Epidermal melanocyte (primary cell): ENCODE measurements at regions not wholly inside any gene's neighbourhood (a gene's known extent, or its start where the extent isn't known, plus 50 kb on each side); places are given as distances from the start of the nearest gene placed in this dataset.
"Not testable (repeated sequence)": the region's sequence is repeated elsewhere in the genome, so short reads cannot be mapped to it uniquely, and the experiment has no call there.

Experiments used
- DNase-seq: peaks from one replicate; pipeline ENCODE4 v3.0.0; 2011; ENCODE audit warnings: low spot score; ENCODE audit not compliant: insufficient read length

- no peak for DNase-seq
Observed at GRCh38 chr1:222946436-222946835, 131.6 kb downstream of the DISP1 start.

- no peak for DNase-seq
Observed at GRCh38 chr1:222948079-222948478, 133.2 kb downstream of the DISP1 start.

- no peak for DNase-seq
Observed at GRCh38 chr1:222950892-222951291, 136.1 kb downstream of the DISP1 start.

GRCh38 chr1:222953585-222953984 lies 138.7 kb downstream of the DISP1 start:
- no peak for DNase-seq

- no peak for DNase-seq
Observed at GRCh38 chr1:222955964-222956363, 141.1 kb downstream of the DISP1 start.

- DNase-seq, result no peak
Observed at GRCh38 chr1:222956601-222957000, 141.8 kb downstream of the DISP1 start.

GRCh38 chr1:222967466-222968240 lies 152.8 kb downstream of the DISP1 start:
- DNase-seq, result no peak

- DNase-seq, result no peak
Observed at GRCh38 chr1:222970040-222970439, 155.2 kb downstream of the DISP1 start.

GRCh38 chr1:222970711-222971110 lies 155.9 kb downstream of the DISP1 start:
- no peak for DNase-seq

GRCh38 chr1:222971146-222971545 lies 156.3 kb downstream of the DISP1 start:
- DNase-seq, result no peak

- DNase-seq, result no peak
Observed at GRCh38 chr1:222973561-222973960, 158.7 kb downstream of the DISP1 start.

GRCh38 chr1:222974496-222974895 lies 159.7 kb downstream of the DISP1 start:
- no peak for DNase-seq

GRCh38 chr1:222975472-222976122 lies 160.8 kb downstream of the DISP1 start:
- no peak for DNase-seq

GRCh38 chr1:222976453-222976852 lies 161.6 kb downstream of the DISP1 start:
- DNase-seq, result no peak

GRCh38 chr1:222977294-222977693 lies 162.5 kb downstream of the DISP1 start:
- not testable (repeated sequence) for DNase-seq

- no peak for DNase-seq
Observed at GRCh38 chr1:222979561-222979960, 163.5 kb downstream of the TLR5 start.

- no peak for DNase-seq
Observed at GRCh38 chr1:222987674-222988076, 155.4 kb downstream of the TLR5 start.

- no peak for DNase-seq
Observed at GRCh38 chr1:222989443-222989842, 153.6 kb downstream of the TLR5 start.

- DNase-seq, result no peak
Observed at GRCh38 chr1:222991177-222991576, 151.9 kb downstream of the TLR5 start.

GRCh38 chr1:222991908-222992307 lies 151.1 kb downstream of the TLR5 start:
- DNase-seq, result no peak

- no peak for DNase-seq
Observed at GRCh38 chr1:222994511-222995235, 148.4 kb downstream of the TLR5 start.

GRCh38 chr1:222995236-222995580 lies 147.8 kb downstream of the TLR5 start:
- DNase-seq, result no peak
